HCT116 (cell line): ENCODE measurements at regions not wholly inside any gene's neighbourhood (a gene's known extent, or its start where the extent isn't known, plus 50 kb on each side); places are given as distances from the start of the nearest gene placed in this dataset.
A peak's percentile ranks its signal among the peaks of the same experiment; 100 is the strongest.

Source experiments
- ATAC-seq: fragments of 200-7000 bp; cut with Tn5 transposase; 2 replicates; pipeline ENCODE4 v1.9.1; 2020; ENCODE audit warnings: mild to moderate bottlenecking, moderate library complexity
- BruUV-seq: library from RNA; stranded (reverse); fragments of 400-500 nt; replicated peaks from 2 replicates; lab custom pipeline; 2021; lab: Mats Ljungman, UMichigan
- CTCF ChIA-PET: fragments of 300-600 bp; sonication (Branson Sonifier 250); formaldehyde crosslinking; loops from one replicate; lab custom pipeline; 2021; ENCODE audit warnings: antibody characterized with exemption; lab: Charles Lee
- POLR2A ChIA-PET: fragments of 300-600, 350-600 bp; sonication (Branson Sonifier 250); formaldehyde crosslinking; loops from one replicate; lab custom pipeline; 2021; ENCODE audit warnings: antibody characterized with exemption; lab: Charles Lee
- RAD21 ChIA-PET, 2 experiments: fragments of 300-600 bp; sonication (Branson Sonifier 250); formaldehyde crosslinking; loops; one replicate each; lab custom pipeline; 2023; ENCODE audit warnings: low total read pairs in 2 of 2; ENCODE audit not compliant: uncharacterized antibody in 2 of 2, unreplicated experiment in 2 of 2, low non-redundant PET in 1 of 2; lab: Charles Lee
- DNase-seq: peaks from one replicate; pipeline ENCODE4 v3.0.0-alpha.2; 2010; ENCODE audit warnings: low read depth, low spot score
- H2AFZ ChIP-seq: fragments of 200-600 bp; shearing (Covaris generic), sonication (generic); 2 replicates; pipeline ENCODE4 v1.6.1; 2017; ENCODE audit warnings: low read depth, mixed run types, mixed read lengths, antibody characterized with exemption, low read length; ENCODE audit not compliant: poor library complexity, severe bottlenecking
- H3K27ac ChIP-seq: 2 replicates; pipeline ENCODE4 v1.5.1; 2012; ENCODE audit warnings: low read depth, low read length
- H3K27me3 ChIP-seq: fragments of 200-600 bp; sonication (generic); 2 replicates; pipeline ENCODE4 v1.6.1; 2016; ENCODE audit warnings: mixed run types, low read length, mixed read lengths; ENCODE audit not compliant: insufficient read depth
- H3K36me3 ChIP-seq, 2 experiments: fragments of 200-500 bp in 1 of 2; fragments of 200-600 bp in 1 of 2; sonication (Bioruptor generic) in 1 of 2; sonication (generic) in 1 of 2; 2 replicates each; pipeline versions ENCODE4 v1.5.1 to v1.6.1; 2014 to 2016; ENCODE audit warnings: low read length in 2 of 2, inconsistent platforms in 1 of 2, mixed read lengths in 1 of 2, mixed run types in 1 of 2; ENCODE audit not compliant: insufficient read depth in 2 of 2, control insufficient read depth in 1 of 2
- H3K4me1 ChIP-seq, 2 experiments: fragments of 200-600 bp in 1 of 2; sonication (generic) in 1 of 2; 2 replicates each; pipeline versions ENCODE4 v1.5.1 to v1.6.1; 2012 to 2017; ENCODE audit warnings: low read length in 2 of 2, inconsistent platforms in 1 of 2, mild to moderate bottlenecking in 1 of 2, mixed read lengths in 1 of 2, mixed run types in 1 of 2, moderate library complexity in 1 of 2; ENCODE audit not compliant: insufficient read depth in 2 of 2, control insufficient read depth in 1 of 2
- H3K4me2 ChIP-seq: fragments of 200-600 bp; sonication (generic); 2 replicates; pipeline ENCODE4 v1.6.1; 2017; ENCODE audit warnings: mixed run types, low read length, mixed read lengths
- H3K4me3 ChIP-seq, 2 experiments: fragments of 200-600 bp in 1 of 2; sonication (generic) in 1 of 2; replicated peaks in 1 of 2; 2 replicates each; pipeline ENCODE4 v1.5.1; 2011 to 2016; ENCODE audit warnings: low read length in 2 of 2, control low read depth in 1 of 2, low read depth in 1 of 2, mild to moderate bottlenecking in 1 of 2, mixed read lengths in 1 of 2, mixed run types in 1 of 2
- H3K79me2 ChIP-seq: fragments of 200-600 bp; sonication (generic); 2 replicates; pipeline ENCODE4 v1.6.1; 2017; ENCODE audit warnings: mild to moderate bottlenecking, mixed run types, low read length, moderate library complexity, mixed read lengths; ENCODE audit not compliant: insufficient read depth
- H3K9ac ChIP-seq: fragments of 200-600 bp; sonication (generic); 2 replicates; pipeline ENCODE4 v1.6.1; 2016; ENCODE audit warnings: low read length, mixed read lengths
- H3K9me2 ChIP-seq: fragments of 200-600 bp; sonication (generic), shearing (Covaris generic); 2 replicates; pipeline ENCODE4 v1.6.1; 2017; ENCODE audit warnings: mixed run types, mild to moderate bottlenecking, moderate library complexity; ENCODE audit not compliant: insufficient read depth
- H3K9me3 ChIP-seq, 2 experiments: fragments of 200-500 bp in 1 of 2; fragments of 200-600 bp in 1 of 2; sonication (Bioruptor generic) in 1 of 2; sonication (generic) in 1 of 2; 2 replicates each; pipeline ENCODE4 v1.6.1; 2014 to 2017; ENCODE audit warnings: low read length in 2 of 2, mixed read lengths in 2 of 2, inconsistent platforms in 1 of 2, low read depth in 1 of 2, mild to moderate bottlenecking in 1 of 2, mixed run types in 1 of 2, moderate library complexity in 1 of 2; ENCODE audit not compliant: control insufficient read depth in 1 of 2, insufficient read depth in 1 of 2
- H4K20me1 ChIP-seq: fragments of 200-600 bp; sonication (generic), shearing (Covaris generic); 2 replicates; pipeline ENCODE4 v1.6.1; 2017; ENCODE audit warnings: mixed run types, mild to moderate bottlenecking, moderate library complexity; ENCODE audit not compliant: insufficient read depth
- CBX3 ChIP-seq: IDR thresholded peaks from 2 replicates; pipeline ENCODE4 v1.6.1; 2012; ENCODE audit warnings: low read depth
- CEBPB ChIP-seq: IDR thresholded peaks from 2 replicates; pipeline ENCODE4 v1.6.1; 2012; ENCODE audit warnings: low read depth
- FOSL1 ChIP-seq: IDR thresholded peaks from 2 replicates; pipeline ENCODE4 v1.6.1; 2012; ENCODE audit warnings: low read depth
- JUND ChIP-seq: IDR thresholded peaks from 2 replicates; pipeline ENCODE4 v1.6.1; 2012
- MAX ChIP-seq: IDR thresholded peaks from 2 replicates; pipeline ENCODE4 v1.6.1; 2012
- POLR2AphosphoS5 ChIP-seq: IDR thresholded peaks from 2 replicates; pipeline ENCODE4 v1.6.1; 2011; ENCODE audit warnings: mild to moderate bottlenecking, low read depth, low read length, moderate library complexity
- RAD21 ChIP-seq: IDR thresholded peaks from 2 replicates; pipeline ENCODE4 v1.6.1; 2012; ENCODE audit warnings: low read depth, mild to moderate bottlenecking
- SP1 ChIP-seq: IDR thresholded peaks from 2 replicates; pipeline ENCODE4 v1.6.1; 2012; ENCODE audit warnings: low read depth
- SRF ChIP-seq: IDR thresholded peaks from 2 replicates; pipeline ENCODE4 v1.6.1; 2012; ENCODE audit warnings: low read depth
- TCF7L2 ChIP-seq: IDR thresholded peaks from 2 replicates; pipeline ENCODE4 v1.7.0; 2011; ENCODE audit warnings: borderline replicate concordance, inconsistent platforms; ENCODE audit not compliant: insufficient read depth, insufficient read length; ENCODE audit errors: extremely low read depth
- YY1 ChIP-seq: IDR thresholded peaks from 2 replicates; pipeline ENCODE4 v1.6.1; 2011; ENCODE audit warnings: low read length, low read depth, moderate library complexity, mild to moderate bottlenecking; ENCODE audit not compliant: insufficient replicate concordance; ENCODE audit errors: extremely low read depth
- ZBTB33 ChIP-seq: IDR thresholded peaks from 2 replicates; pipeline ENCODE4 v1.6.1; 2011; ENCODE audit warnings: mild to moderate bottlenecking, low read length, moderate library complexity; ENCODE audit not compliant: insufficient replicate concordance; ENCODE audit errors: extremely low read depth
- ZFX ChIP-seq: fragments of 450-650 bp; IDR thresholded peaks from 2 replicates; pipeline ENCODE4 v1.6.1; 2017
- ZNF274 ChIP-seq: fragments of 200-500 bp; sonication (Bioruptor generic); IDR thresholded peaks from 2 replicates; pipeline ENCODE4 v1.6.1; 2014; ENCODE audit warnings: mild to moderate bottlenecking, low read depth, low read length, inconsistent platforms
- intact Hi-C: fragments of 100-400 bp; cut with micrococcal nuclease; formaldehyde crosslinking; loops from 2 replicates; pipeline ENCODE4 v1.10.0; 2022

- BruUV-seq: no TSS peak
Measured at GRCh38 chr1:212512816-212513559, 80.3 kb downstream of the NENF start.

More at GRCh38 chr1:212512816-212513559, 80.3 kb downstream of the NENF start:
- ChIA-PET RAD21 (interaction anchor here in 1 of 2 experiments (1.9 kb wide), 1 partner anchor 35 kb away, joined by 4 read pairs; no protein-coding TSS in a partner anchor), CTCF (interaction anchor here (1.1 kb wide), 1 partner anchor 36 kb away, joined by 7 read pairs; no protein-coding TSS in a partner anchor), POLR2A (interaction anchor here (1.3 to 1.4 kb wide), 2 partner anchors 15 to 95 kb away, joined by 3 to 5 read pairs; partner anchors contain the start of gene ATF3)
- peak overlapping the region; percentile 42 for H2AFZ ChIP-seq
- DNase-seq: peak; percentile 51
- H3K36me3 ChIP-seq: no peaks in the 10 kb centered on the region
- intact Hi-C loops: no loop called here
- H4K20me1 ChIP-seq: no peaks in the 10 kb centered on the region
- peaks cover 5% of the 10 kb centered on the region; the same call in 1 of the 2 replicates for H3K27me3 ChIP-seq
- H3K9ac ChIP-seq: peak overlapping the region; percentile 61
- peak overlapping the region; percentile 21 to 47 for H3K4me3 ChIP-seq
- no peaks in the 10 kb centered on the region for H3K9me3 ChIP-seq
- ATAC-seq: peak; percentile 70
- peaks cover 18 to 26% of the 10 kb centered on the region in 2 experiments for H3K4me1 ChIP-seq
- peak overlapping the region; percentile 88 for H3K4me2 ChIP-seq
- H3K27ac ChIP-seq: peak overlapping the region; percentile 10; the same call in 1 of the 2 replicates
- no peaks in the 10 kb centered on the region for H3K9me2 ChIP-seq
- H3K79me2 ChIP-seq: no peaks in the 10 kb centered on the region
- TF ChIP-seq FOSL1 (peak; percentile 82), TCF7L2 (no peak), SRF (no peak), JUND (peak; percentile 81), ZNF274 (no peak), SP1 (peak; percentile 70), CBX3 (no peak), ZFX (no peak), ZBTB33 (no peak), CEBPB (peak; percentile 27; the same call in 1 of the 2 replicates), YY1 (no peak), MAX (no peak; the same call in 1 of the 2 replicates), POLR2AphosphoS5 (no peak), RAD21 (no peak)
